HG03097 (cell line): ENCODE measurements at regions not wholly inside any gene's neighbourhood (a gene's known extent, or its start where the extent isn't known, plus 50 kb on each side); places are given as distances from the start of the nearest gene placed in this dataset.

ENCODE experiments used
- ATAC-seq: cut with Tn5 transposase; IDR thresholded peaks from one replicate; pipeline ENCODE4 v1.9.1; 2021; ENCODE audit not compliant: unreplicated experiment, low FRiP score

- ATAC-seq, result no peak
Observed at GRCh38 chr2:83703598-83703997, 755.5 kb downstream of the SUCLG1 start.

GRCh38 chr2:83696838-83697237, 762.2 kb downstream of the SUCLG1 start:
- ATAC-seq, result no peak

- ATAC-seq, result no peak
Observed at GRCh38 chr2:83695530-83695929, 763.5 kb downstream of the SUCLG1 start.

GRCh38 chr2:83695037-83695436, 764.0 kb downstream of the SUCLG1 start:
- ATAC-seq, result no peak

GRCh38 chr2:83689402-83689801, 769.7 kb downstream of the SUCLG1 start:
- ATAC-seq, result no peak

GRCh38 chr2:83686863-83687262, 772.2 kb downstream of the SUCLG1 start:
- no peak for ATAC-seq

GRCh38 chr2:83674050-83674449, 785.0 kb downstream of the SUCLG1 start:
- ATAC-seq, result no peak

GRCh38 chr2:83665894-83666293, 793.2 kb downstream of the SUCLG1 start:
- no peak for ATAC-seq

GRCh38 chr2:83665154-83665553, 793.9 kb downstream of the SUCLG1 start:
- no peak for ATAC-seq

- ATAC-seq, result no peak
Observed at GRCh38 chr2:83661711-83662110, 797.4 kb downstream of the SUCLG1 start.

- ATAC-seq, result no peak
Observed at GRCh38 chr2:83654091-83654611, 804.9 kb downstream of the SUCLG1 start.

GRCh38 chr2:83650898-83651297, 808.2 kb downstream of the SUCLG1 start:
- no peak for ATAC-seq

GRCh38 chr2:83650161-83650560, 808.9 kb downstream of the SUCLG1 start:
- no peak for ATAC-seq

- no peak for ATAC-seq
Observed at GRCh38 chr2:83640506-83640905, 818.6 kb downstream of the SUCLG1 start.

- no peak for ATAC-seq
Observed at GRCh38 chr2:83633423-83633822, 825.7 kb downstream of the SUCLG1 start.

- ATAC-seq, result no peak
Observed at GRCh38 chr2:83630351-83630750, 828.7 kb downstream of the SUCLG1 start.

- ATAC-seq, result no peak
Observed at GRCh38 chr2:83615511-83615910, 843.6 kb downstream of the SUCLG1 start.

- no peak for ATAC-seq
Observed at GRCh38 chr2:83613178-83613577, 845.9 kb downstream of the SUCLG1 start.

- ATAC-seq, result no peak
Observed at GRCh38 chr2:83602753-83603152, 856.3 kb downstream of the SUCLG1 start.

GRCh38 chr2:83596592-83597282, 862.3 kb downstream of the SUCLG1 start:
- ATAC-seq, result no peak

- no peak for ATAC-seq
Observed at GRCh38 chr2:83595926-83596325, 863.2 kb downstream of the SUCLG1 start.

GRCh38 chr2:83595121-83595690, 863.9 kb downstream of the SUCLG1 start:
- ATAC-seq, result no peak
